Peyer's patch (tissue), 4 donors: ENCODE measurements at regions not wholly inside any gene's neighbourhood (a gene's known extent, or its start where the extent isn't known, plus 50 kb on each side); places are given as distances from the start of the nearest gene placed in this dataset.

ENCODE experiments used
- DNase-seq, 3 donors: peaks; one replicate each; pipeline ENCODE4 v3.0.0-alpha.2; 2017 to 2019
- H3K27ac ChIP-seq, 4 donors: fragments of 200-600 bp; sonication (generic); one replicate each; pipeline ENCODE4 v1.5.1; 2016 to 2019
- H3K27me3 ChIP-seq, 2 donors: fragments of 200-600 bp; sonication (generic); one replicate each; pipeline ENCODE4 v1.5.1; 2019
- H3K36me3 ChIP-seq, 3 donors: fragments of 200-600 bp; sonication (generic); one replicate each; pipeline ENCODE4 v1.5.1; 2016 to 2019
- H3K4me1 ChIP-seq, 4 donors: fragments of 200-600 bp; sonication (generic); one replicate each; pipeline ENCODE4 v1.5.1; 2016 to 2019
- H3K4me3 ChIP-seq, 4 donors: fragments of 200-600 bp; sonication (generic); 1 replicate in 3 of 4; 2 replicates in 1 of 4; pipeline ENCODE4 v1.5.1; 2016 to 2019; ENCODE audit warnings: mild to moderate bottlenecking in 1 of 4
- H3K9me3 ChIP-seq, 4 donors: fragments of 200-600 bp; sonication (generic); one replicate each; pipeline ENCODE4 v1.5.1; 2016 to 2019; ENCODE audit warnings: mild to moderate bottlenecking in 1 of 4
- CTCF ChIP-seq, 6 experiments: fragments of 450-650 bp in 4 of 6; fragments of 200-600 bp in 2 of 6; sonication (generic) in 1 of 6; IDR thresholded peaks; one replicate each; pipeline ENCODE4 v1.5.1; 2017 to 2019; ENCODE audit warnings: antibody characterized with exemption in 6 of 6, mild to moderate bottlenecking in 3 of 6, moderate library complexity in 1 of 6
- POLR2A ChIP-seq, 2 donors: fragments of 450-650 bp; IDR thresholded peaks; one replicate each; pipeline ENCODE4 v1.5.1; 2017; ENCODE audit warnings: antibody characterized with exemption in 2 of 2, mild to moderate bottlenecking in 2 of 2, moderate library complexity in 2 of 2

GRCh38 chr13:82438320-82438719, 1444.0 kb downstream of the SLITRK1 start:
- no peak for DNase-seq
- Histone ChIP-seq H3K9me3 (peaks cover 0 to 4% (median 0%) of the 10 kb centered on the region in 4 donors), H3K27ac (no peak overlapping the region), H3K36me3 (no peaks in the 10 kb centered on the region), H3K4me1 (no peaks in the 10 kb centered on the region), H3K27me3 (no peaks in the 10 kb centered on the region), H3K4me3 (no peak overlapping the region)
- TF ChIP-seq CTCF (IDR thresholded peaks at IDR 0.05) = no peak
- TF ChIP-seq POLR2A (IDR thresholded peaks at IDR 0.05) = no peak

GRCh38 chr13:82436099-82436585, 1446.1 kb downstream of the SLITRK1 start:
- Histone ChIP-seq H3K9me3 (peaks cover 0 to 4% (median 0%) of the 10 kb centered on the region in 4 donors), H3K27ac (no peak overlapping the region), H3K4me3 (no peak overlapping the region), H3K27me3 (no peaks in the 10 kb centered on the region), H3K4me1 (no peaks in the 10 kb centered on the region), H3K36me3 (no peaks in the 10 kb centered on the region)
- DNase-seq = no peak
- no peak for TF ChIP-seq POLR2A (IDR thresholded peaks at IDR 0.05)
- no peak for TF ChIP-seq CTCF (IDR thresholded peaks at IDR 0.05)

- DNase-seq = no peak
- no peaks in the 10 kb centered on the region for H3K27me3 ChIP-seq
- TF ChIP-seq CTCF (IDR thresholded peaks at IDR 0.05) = no peak
Measured at GRCh38 chr13:82432949-82433348, 1449.3 kb downstream of the SLITRK1 start.

GRCh38 chr13:82412749-82413148, 1469.5 kb downstream of the SLITRK1 start:
- Histone ChIP-seq H3K4me1 (no peaks in the 10 kb centered on the region), H3K9me3 (no peaks in the 10 kb centered on the region), H3K4me3 (no peak overlapping the region)

More at GRCh38 chr13:82432949-82433348, 1449.3 kb downstream of the SLITRK1 start:
- Histone ChIP-seq H3K4me3 (no peak overlapping the region), H3K4me1 (no peaks in the 10 kb centered on the region), H3K9me3 (no peaks in the 10 kb centered on the region), H3K36me3 (no peaks in the 10 kb centered on the region), H3K27ac (no peak overlapping the region)

GRCh38 chr13:82407321-82407720, 1475.0 kb downstream of the SLITRK1 start:
- H3K27ac ChIP-seq = no peak overlapping the region
- H3K4me3 ChIP-seq = no peak overlapping the region
- TF ChIP-seq CTCF (IDR thresholded peaks at IDR 0.05) (no peak), POLR2A (IDR thresholded peaks at IDR 0.05) (no peak)
- no peaks in the 10 kb centered on the region for H3K4me1 ChIP-seq
- no peaks in the 10 kb centered on the region for H3K36me3 ChIP-seq
- H3K27me3 ChIP-seq = no peaks in the 10 kb centered on the region
- no peaks in the 10 kb centered on the region for H3K9me3 ChIP-seq
- no peak for DNase-seq

More at GRCh38 chr13:82412749-82413148, 1469.5 kb downstream of the SLITRK1 start:
- DNase-seq = no peak
- Histone ChIP-seq H3K27me3 (no peaks in the 10 kb centered on the region), H3K36me3 (no peaks in the 10 kb centered on the region), H3K27ac (no peak overlapping the region)
- TF ChIP-seq POLR2A (IDR thresholded peaks at IDR 0.05) (no peak), CTCF (IDR thresholded peaks at IDR 0.05) (no peak)

GRCh38 chr13:82374719-82375118, 1507.6 kb downstream of the SLITRK1 start:
- no peak overlapping the region for H3K27ac ChIP-seq
- H3K9me3 ChIP-seq = no peaks in the 10 kb centered on the region
- H3K4me3 ChIP-seq = no peak overlapping the region
- H3K4me1 ChIP-seq = no peaks in the 10 kb centered on the region
- H3K27me3 ChIP-seq = no peaks in the 10 kb centered on the region
- TF ChIP-seq CTCF (IDR thresholded peaks at IDR 0.05) (no peak), POLR2A (IDR thresholded peaks at IDR 0.05) (no peak)
- no peak for DNase-seq
- H3K36me3 ChIP-seq = no peaks in the 10 kb centered on the region
